HUES48 (cell line): ENCODE measurements at regions not wholly inside any gene's neighbourhood (a gene's known extent, or its start where the extent isn't known, plus 50 kb on each side); places are given as distances from the start of the nearest gene placed in this dataset.

Experiments
- H3K27ac ChIP-seq: one replicate; pipeline ENCODE4 v1.7.0; 2013; ENCODE audit warnings: low read depth, low read length, inconsistent platforms
- H3K27me3 ChIP-seq: 2 replicates; pipeline ENCODE4 v1.6.1; 2013; ENCODE audit warnings: mild to moderate bottlenecking, low read length; ENCODE audit not compliant: control insufficient read depth, insufficient read depth
- H3K36me3 ChIP-seq: 2 replicates; pipeline ENCODE4 v1.6.1; 2013; ENCODE audit warnings: low read length; ENCODE audit not compliant: control insufficient read depth, insufficient read depth
- H3K4me1 ChIP-seq: 2 replicates; pipeline ENCODE4 v1.6.1; 2013; ENCODE audit warnings: mild to moderate bottlenecking, low read length; ENCODE audit not compliant: control insufficient read depth, insufficient read depth
- H3K4me3 ChIP-seq: 2 replicates; pipeline ENCODE4 v1.5.1; 2013; ENCODE audit warnings: mild to moderate bottlenecking, low read depth, low read length
- H3K9ac ChIP-seq: 2 replicates; pipeline ENCODE4 v1.6.1; 2013; ENCODE audit warnings: mild to moderate bottlenecking, low read depth, low read length, moderate library complexity
- H3K9me3 ChIP-seq: 2 replicates; pipeline ENCODE4 v1.6.1; 2013; ENCODE audit warnings: low read length; ENCODE audit not compliant: control insufficient read depth, insufficient read depth

DNA sequence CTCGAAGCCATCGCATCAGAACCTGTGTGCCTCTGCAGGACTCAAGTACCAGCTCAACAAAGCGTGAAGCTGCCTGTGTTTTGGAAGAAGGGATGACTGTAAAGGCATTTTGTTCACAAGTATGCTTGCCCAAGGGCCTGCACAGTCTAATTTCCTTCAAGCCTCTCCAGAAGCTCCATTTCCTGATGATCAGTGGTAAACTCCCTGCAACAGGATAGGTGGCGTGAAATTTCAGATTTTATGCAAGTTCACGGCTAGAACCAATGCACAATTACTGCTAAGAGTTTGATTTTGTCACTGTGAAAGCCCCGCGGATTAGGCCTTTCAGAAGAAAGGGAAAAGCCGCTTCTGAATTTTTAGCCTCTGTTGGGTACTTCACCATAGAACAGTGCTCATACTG, 89.2 kb upstream of the TAPT1 start:
- no peaks in the 10 kb centered on the region for H3K36me3 ChIP-seq
- no peak overlapping the region for H3K9ac ChIP-seq
- no peaks in the 10 kb centered on the region for H3K27me3 ChIP-seq
- no peak overlapping the region for H3K27ac ChIP-seq
- no peaks in the 10 kb centered on the region for H3K9me3 ChIP-seq
- no peak overlapping the region for H3K4me3 ChIP-seq
- peaks cover 3% of the 10 kb centered on the region; the same call in 1 of the 2 replicates for H3K4me1 ChIP-seq

DNA sequence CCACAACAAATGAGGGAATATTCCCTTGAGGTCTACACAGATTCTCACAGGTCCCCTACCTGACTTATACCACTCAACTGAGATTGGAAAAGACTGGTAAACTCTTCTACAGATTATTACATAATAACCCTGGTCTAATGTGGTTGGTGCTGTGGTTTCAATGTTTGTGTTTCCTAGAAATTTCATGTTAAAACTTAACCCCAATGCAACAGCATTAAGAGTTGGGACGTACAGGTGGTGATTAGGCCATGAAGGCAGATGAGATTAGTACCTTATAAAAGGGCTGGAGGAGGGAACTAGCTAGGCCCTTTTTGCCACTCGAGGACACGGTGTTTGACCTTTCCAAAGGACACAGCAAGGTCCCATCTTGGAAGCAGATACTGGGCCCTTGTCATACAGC, 84.3 kb upstream of the TAPT1 start:
- Histone ChIP-seq H3K4me3 (no peak overlapping the region), H3K27ac (no peak overlapping the region), H3K9ac (no peak overlapping the region), H3K36me3 (no peaks in the 10 kb centered on the region), H3K4me1 (peaks cover 3% of the 10 kb centered on the region; the same call in 1 of the 2 replicates), H3K9me3 (no peaks in the 10 kb centered on the region), H3K27me3 (no peaks in the 10 kb centered on the region)

DNA sequence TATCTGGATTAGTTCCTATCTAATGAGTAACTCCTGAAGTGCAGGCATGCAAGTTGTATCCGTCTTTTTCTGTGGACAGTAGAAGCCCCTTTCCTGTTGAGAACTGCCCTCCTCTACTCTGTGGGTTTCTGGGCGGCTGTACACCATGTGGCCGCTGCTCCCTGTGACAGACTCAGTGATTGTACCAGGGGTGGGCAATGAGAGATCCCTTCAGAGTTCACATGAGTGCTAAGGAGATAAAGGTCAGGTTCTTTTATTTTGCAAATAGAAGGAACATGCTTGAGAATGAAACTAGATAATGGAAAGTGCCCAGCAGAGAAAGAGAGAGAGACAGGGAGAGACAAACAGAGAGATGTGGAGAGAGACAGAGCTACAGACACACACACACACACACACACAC, 76.4 kb upstream of the TAPT1 start:
- H3K27me3 ChIP-seq: no peaks in the 10 kb centered on the region
- H3K36me3 ChIP-seq: no peaks in the 10 kb centered on the region
- H3K4me3 ChIP-seq: no peak overlapping the region
- H3K27ac ChIP-seq: no peak overlapping the region
- H3K9me3 ChIP-seq: no peaks in the 10 kb centered on the region
- H3K4me1 ChIP-seq: peaks cover 5% of the 10 kb centered on the region; the same call in 1 of the 2 replicates
- no peak overlapping the region for H3K9ac ChIP-seq

DNA sequence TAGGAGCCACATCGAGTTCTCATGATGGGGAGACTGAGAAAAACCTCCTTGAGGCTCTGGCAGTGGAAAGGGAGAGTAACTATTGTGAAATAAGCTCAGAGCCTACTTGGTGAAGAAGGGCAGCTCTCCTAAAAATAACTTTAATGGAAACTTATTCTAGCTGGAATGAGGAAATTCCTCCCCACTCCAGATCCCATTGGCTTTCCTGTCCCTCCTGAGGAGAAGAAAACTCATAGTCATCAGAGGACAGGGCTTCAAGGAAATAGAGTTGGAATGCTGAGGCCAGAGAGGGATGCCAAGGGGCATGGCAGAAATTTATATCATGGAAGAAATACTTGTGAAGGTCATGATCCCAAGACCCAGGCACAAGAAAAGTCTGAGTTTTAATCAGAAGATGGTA, 70.7 kb upstream of the TAPT1 start:
- Histone ChIP-seq H3K27me3 (no peaks in the 10 kb centered on the region), H3K9me3 (no peaks in the 10 kb centered on the region), H3K4me1 (peaks cover 6% of the 10 kb centered on the region), H3K4me3 (no peak overlapping the region), H3K9ac (no peak overlapping the region), H3K36me3 (no peaks in the 10 kb centered on the region), H3K27ac (no peak overlapping the region)

- Histone ChIP-seq H3K9me3 (no peaks in the 10 kb centered on the region), H3K9ac (no peak overlapping the region), H3K36me3 (no peaks in the 10 kb centered on the region), H3K27ac (no peak overlapping the region), H3K4me1 (peaks cover 6% of the 10 kb centered on the region), H3K4me3 (no peak overlapping the region), H3K27me3 (no peaks in the 10 kb centered on the region)
These were observed 68.2 kb upstream of the TAPT1 start for GRCh38 chr4:16294455-16294854.

DNA sequence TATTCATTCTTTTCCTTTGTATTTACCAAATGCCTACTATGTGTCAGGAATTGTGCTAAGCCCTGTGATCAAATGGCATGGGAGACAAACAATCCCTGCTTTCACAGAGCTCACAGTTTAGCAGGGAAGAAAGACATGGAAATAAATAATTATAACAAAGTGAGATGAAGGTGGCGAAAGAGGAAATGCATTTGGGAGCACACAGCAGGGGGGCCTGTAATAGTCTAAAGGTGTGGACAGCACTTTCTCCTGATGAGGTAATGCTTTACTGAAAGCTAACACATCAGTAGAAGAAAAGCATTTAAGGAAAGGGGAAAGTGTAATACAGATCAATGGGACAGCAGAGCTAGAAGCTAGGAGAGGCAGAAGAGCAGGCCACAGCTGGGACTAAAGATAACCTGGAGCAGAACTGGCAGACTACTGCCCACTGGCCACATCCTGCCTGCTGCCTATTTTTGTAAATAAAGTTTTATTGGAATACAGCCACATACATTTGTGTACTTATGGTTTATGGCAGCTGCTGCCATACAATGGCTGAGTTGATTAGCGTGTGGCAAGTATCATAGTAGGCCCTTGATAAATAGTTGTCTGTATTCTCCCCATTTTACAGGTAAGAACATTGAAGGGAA, 67.1 kb upstream of the TAPT1 start:
- Histone ChIP-seq H3K9me3 (no peaks in the 10 kb centered on the region), H3K4me3 (no peak overlapping the region), H3K36me3 (no peaks in the 10 kb centered on the region), H3K27me3 (no peaks in the 10 kb centered on the region), H3K4me1 (peaks cover 6% of the 10 kb centered on the region), H3K9ac (no peak overlapping the region), H3K27ac (no peak overlapping the region)

- Histone ChIP-seq H3K27me3 (no peaks in the 10 kb centered on the region), H3K27ac (no peak overlapping the region), H3K36me3 (no peaks in the 10 kb centered on the region), H3K9ac (no peak overlapping the region), H3K9me3 (no peaks in the 10 kb centered on the region), H3K4me1 (peaks cover 6% of the 10 kb centered on the region), H3K4me3 (no peak overlapping the region)
These were observed 66.3 kb upstream of the TAPT1 start for GRCh38 chr4:16292585-16292984.

- H3K27me3 ChIP-seq: no peaks in the 10 kb centered on the region
- H3K27ac ChIP-seq: no peak overlapping the region
- H3K9ac ChIP-seq: peak overlapping the region; percentile 25; the same call in 1 of the 2 replicates
- 0 out of 2 replicates have a peak, but pooled peaks cover 3% of the 10 kb centered on the region for H3K9me3 ChIP-seq
- H3K36me3 ChIP-seq: no peaks in the 10 kb centered on the region
- peaks cover 6% of the 10 kb centered on the region for H3K4me1 ChIP-seq
- no peak overlapping the region for H3K4me3 ChIP-seq
These were observed 64.6 kb upstream of the TAPT1 start for GRCh38 chr4:16290681-16291420.

DNA sequence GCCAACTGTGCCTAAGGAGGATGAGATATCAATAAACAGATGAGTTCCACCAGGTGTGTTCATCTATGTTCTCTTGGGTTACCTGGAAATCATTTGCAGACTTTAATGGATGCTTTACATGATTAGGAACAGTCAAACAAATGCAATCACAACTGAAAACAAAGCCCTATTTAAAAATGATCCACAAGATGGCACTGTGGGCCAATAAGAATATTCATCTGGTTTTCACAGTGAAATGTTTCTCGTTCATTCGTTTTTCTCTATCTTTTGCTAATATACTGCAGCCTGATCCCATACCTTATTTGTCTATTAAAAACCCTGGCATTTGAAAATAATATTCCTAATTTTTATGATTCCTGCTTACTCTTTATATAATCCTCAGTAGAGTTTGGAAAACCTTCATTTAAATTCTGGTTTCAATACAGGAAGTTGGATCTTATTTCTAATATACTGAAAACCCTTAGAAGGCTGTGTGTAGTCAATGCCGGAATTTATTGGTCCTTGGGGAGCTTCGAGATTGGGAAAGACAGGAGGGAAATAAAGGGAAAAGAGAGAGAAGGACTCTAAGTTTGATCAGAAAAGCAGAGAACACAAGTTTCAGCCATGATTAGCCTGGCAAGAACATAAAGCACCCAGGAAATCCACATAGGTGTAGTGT, 63.8 kb upstream of the TAPT1 start:
- Histone ChIP-seq H3K4me3 (no peak overlapping the region), H3K36me3 (no peaks in the 10 kb centered on the region), H3K4me1 (peaks cover 6% of the 10 kb centered on the region), H3K27ac (no peak overlapping the region), H3K9ac (no peak overlapping the region), H3K27me3 (no peaks in the 10 kb centered on the region), H3K9me3 (0 out of 2 replicates have a peak, but pooled peaks cover 3% of the 10 kb centered on the region)

GRCh38 chr4:16284050-16284449, 57.8 kb upstream of the TAPT1 start:
- Histone ChIP-seq H3K27me3 (no peaks in the 10 kb centered on the region), H3K4me1 (no peaks in the 10 kb centered on the region), H3K9ac (no peak overlapping the region), H3K9me3 (peaks cover 18% of the 10 kb centered on the region), H3K36me3 (no peaks in the 10 kb centered on the region), H3K27ac (no peak overlapping the region), H3K4me3 (no peak overlapping the region)

GRCh38 chr4:16278178-16278577, 51.9 kb upstream of the TAPT1 start:
- Histone ChIP-seq H3K36me3 (no peaks in the 10 kb centered on the region), H3K27me3 (no peaks in the 10 kb centered on the region), H3K4me1 (no peaks in the 10 kb centered on the region), H3K9ac (no peak overlapping the region), H3K4me3 (no peak overlapping the region), H3K9me3 (peaks cover 16% of the 10 kb centered on the region), H3K27ac (no peak overlapping the region)
